ENCODE measurements at regions not wholly inside any gene's neighbourhood (a gene's known extent, or its start where the extent isn't known, plus 50 kb on each side); places are given as distances from the start of the nearest gene placed in this dataset.

GRCh38 chr4:154041640-154042039, 252.8 kb upstream of the SFRP2 start:
- no peak for TF ChIP-seq CTCF (IDR thresholded peaks at IDR 0.05; ENCODE audit: insufficient read depth, low read depth, low read length)
- TF ChIP-seq EZH2 (IDR thresholded peaks at IDR 0.05; ENCODE audit: insufficient read depth, low read length), result no peak
